Lower leg skin (tissue), 4 donors: ENCODE measurements at regions not wholly inside any gene's neighbourhood (a gene's known extent, or its start where the extent isn't known, plus 50 kb on each side); places are given as distances from the start of the nearest gene placed in this dataset.
"Not testable (repeated sequence)": the region's sequence is repeated elsewhere in the genome, so short reads cannot be mapped to it uniquely, and the experiment has no call there.

Experiments
- DNase-seq, 2 donors: peaks; one replicate each; pipeline ENCODE4 v3.0.0-alpha.2; 2019; ENCODE audit warnings: low spot score in 2 of 2
- H3K4me3 ChIP-seq: fragments of 200-600 bp; sonication (generic); 2 replicates; pipeline ENCODE4 v1.5.1; 2017; ENCODE audit warnings: mild to moderate bottlenecking, low read depth; ENCODE audit not compliant: poor library complexity, severe bottlenecking
- POLR2A ChIP-seq, 2 donors: fragments of 450-650 bp; IDR thresholded peaks; one replicate each; pipeline ENCODE4 v1.6.1; 2016 to 2017; ENCODE audit warnings: antibody characterized with exemption in 2 of 2, mild to moderate bottlenecking in 1 of 2, moderate library complexity in 1 of 2
- WGBS, 2 donors: methylation state at CpG; one replicate each; pipeline ENCODE4 v1.1.5; 2018; 5-methylcytosine and 5-hydroxymethylcytosine counted together
- intact Hi-C: fragments of 100-400 bp; cut with DNase I; formaldehyde crosslinking; loops from one replicate; pipeline ENCODE4 v1.15.0; 2023; ENCODE audit warnings: low total_unique reads
- TF ChIP-seq, protein P1 (sequence below), 3 donors: fragments of 450-650 bp; IDR thresholded peaks; one replicate each; pipeline ENCODE4 v1.5.1; 2016; ENCODE audit warnings: antibody characterized with exemption in 3 of 3, mild to moderate bottlenecking in 3 of 3, moderate library complexity in 2 of 3

DNA sequence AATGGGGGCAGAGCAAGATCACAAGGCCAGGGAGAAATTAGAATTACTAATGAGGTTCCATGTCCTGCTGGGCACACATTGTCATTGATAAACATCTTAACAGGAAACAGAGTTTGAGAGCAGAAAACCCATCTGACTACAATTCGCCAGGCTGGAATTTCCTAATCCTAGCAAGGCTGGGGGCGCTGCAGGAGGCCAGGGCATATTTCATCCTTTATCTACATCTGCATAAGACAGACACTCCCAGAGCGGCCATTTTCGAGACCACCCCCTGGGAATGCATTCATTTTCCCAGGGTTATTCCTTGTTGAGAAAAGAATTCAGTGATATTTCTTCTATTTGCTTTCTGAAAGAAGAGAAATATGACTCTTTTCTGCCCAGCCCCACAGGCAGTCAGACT is 152.7 kb downstream of the SUCLG1 start:
- no peak overlapping the region for H3K4me3 ChIP-seq
- WGBS, 2 donors, result 84 to 86% methylated on average over 4 of the region's 4 CpGs
- DNase-seq, result no peak
- no peak for TF ChIP-seq POLR2A (IDR thresholded peaks at IDR 0.05)
- TF ChIP-seq, protein P1, sequence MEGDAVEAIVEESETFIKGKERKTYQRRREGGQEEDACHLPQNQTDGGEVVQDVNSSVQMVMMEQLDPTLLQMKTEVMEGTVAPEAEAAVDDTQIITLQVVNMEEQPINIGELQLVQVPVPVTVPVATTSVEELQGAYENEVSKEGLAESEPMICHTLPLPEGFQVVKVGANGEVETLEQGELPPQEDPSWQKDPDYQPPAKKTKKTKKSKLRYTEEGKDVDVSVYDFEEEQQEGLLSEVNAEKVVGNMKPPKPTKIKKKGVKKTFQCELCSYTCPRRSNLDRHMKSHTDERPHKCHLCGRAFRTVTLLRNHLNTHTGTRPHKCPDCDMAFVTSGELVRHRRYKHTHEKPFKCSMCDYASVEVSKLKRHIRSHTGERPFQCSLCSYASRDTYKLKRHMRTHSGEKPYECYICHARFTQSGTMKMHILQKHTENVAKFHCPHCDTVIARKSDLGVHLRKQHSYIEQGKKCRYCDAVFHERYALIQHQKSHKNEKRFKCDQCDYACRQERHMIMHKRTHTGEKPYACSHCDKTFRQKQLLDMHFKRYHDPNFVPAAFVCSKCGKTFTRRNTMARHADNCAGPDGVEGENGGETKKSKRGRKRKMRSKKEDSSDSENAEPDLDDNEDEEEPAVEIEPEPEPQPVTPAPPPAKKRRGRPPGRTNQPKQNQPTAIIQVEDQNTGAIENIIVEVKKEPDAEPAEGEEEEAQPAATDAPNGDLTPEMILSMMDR (IDR thresholded peaks at IDR 0.05), result no peak
- intact Hi-C loops, result no loop called here

DNA sequence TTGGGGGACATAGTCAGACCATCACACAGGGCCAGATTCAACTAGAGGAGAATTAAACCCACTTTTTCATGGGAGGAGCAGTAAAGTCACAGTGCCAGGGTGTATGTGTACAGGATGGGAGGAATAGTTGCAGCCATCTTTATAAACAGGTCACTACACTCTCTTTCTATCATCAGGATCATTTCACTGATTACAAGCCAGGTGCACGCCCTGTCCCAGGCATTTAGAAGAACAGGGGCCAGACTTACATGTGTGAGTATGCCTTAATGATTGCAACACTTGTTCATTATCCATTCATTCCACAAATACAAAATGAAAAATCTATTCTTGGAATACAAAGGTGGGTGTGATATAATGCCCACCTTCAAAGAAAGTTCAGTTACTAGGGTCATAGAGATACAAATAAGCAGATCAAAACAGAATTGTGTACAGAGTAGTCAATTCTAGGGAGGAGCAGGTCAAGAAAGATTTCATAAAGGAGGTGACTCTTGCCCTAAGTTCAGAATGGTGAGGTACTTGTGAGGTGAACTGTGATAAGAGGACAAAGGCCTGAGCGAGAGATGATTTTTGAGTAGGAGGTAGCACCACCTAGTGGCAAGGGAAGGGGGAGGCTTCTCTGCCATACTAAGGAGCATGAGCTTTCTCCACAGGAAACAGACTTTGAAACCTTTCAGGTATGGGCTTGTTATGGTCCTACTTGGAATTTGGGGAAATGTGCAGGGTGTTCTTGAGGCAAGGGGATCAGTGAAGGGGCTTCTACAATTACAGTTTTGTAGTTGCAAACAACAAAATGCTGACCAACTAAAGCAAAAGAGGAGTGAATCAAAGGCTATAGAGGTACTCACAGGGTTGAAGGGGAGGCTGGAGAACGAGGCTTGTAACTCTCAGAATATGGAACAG is 156.3 kb downstream of the SUCLG1 start:
- WGBS, 2 donors, result 28 to 43% methylated on average over 3 of the region's 3 CpGs
- intact Hi-C loops, result no loop called here
- no peak overlapping the region for H3K4me3 ChIP-seq
- TF ChIP-seq, protein P1 (IDR thresholded peaks at IDR 0.05), result no peak
- TF ChIP-seq POLR2A (IDR thresholded peaks at IDR 0.05), result no peak
- no peak for DNase-seq

DNA sequence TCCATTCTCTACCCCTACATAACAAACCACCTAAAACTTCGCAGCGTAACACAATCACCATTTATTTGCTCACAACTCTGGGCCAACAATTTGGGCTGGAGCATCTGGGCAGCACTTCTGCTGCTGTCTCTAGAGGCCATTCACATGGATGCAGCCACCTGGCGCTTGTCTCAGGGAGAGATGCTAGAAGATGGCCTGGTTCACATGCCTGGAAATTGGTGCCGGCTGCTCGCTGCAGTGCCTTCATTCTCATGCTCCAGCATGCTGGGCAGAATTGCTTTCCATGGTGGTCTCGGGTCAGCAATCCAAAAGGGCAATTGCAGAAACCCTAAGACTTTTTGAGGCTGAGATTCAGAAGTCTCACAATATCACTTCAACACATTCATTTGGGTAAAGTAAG is 157.4 kb downstream of the SUCLG1 start:
- TF ChIP-seq, protein P1 (IDR thresholded peaks at IDR 0.05), result no peak
- no peak for TF ChIP-seq POLR2A (IDR thresholded peaks at IDR 0.05)
- 89 to 95% methylated on average over 6 of the region's 6 CpGs for WGBS, 2 donors
- DNase-seq, result no peak
- no peak overlapping the region for H3K4me3 ChIP-seq
- intact Hi-C loops, result no loop called here

DNA sequence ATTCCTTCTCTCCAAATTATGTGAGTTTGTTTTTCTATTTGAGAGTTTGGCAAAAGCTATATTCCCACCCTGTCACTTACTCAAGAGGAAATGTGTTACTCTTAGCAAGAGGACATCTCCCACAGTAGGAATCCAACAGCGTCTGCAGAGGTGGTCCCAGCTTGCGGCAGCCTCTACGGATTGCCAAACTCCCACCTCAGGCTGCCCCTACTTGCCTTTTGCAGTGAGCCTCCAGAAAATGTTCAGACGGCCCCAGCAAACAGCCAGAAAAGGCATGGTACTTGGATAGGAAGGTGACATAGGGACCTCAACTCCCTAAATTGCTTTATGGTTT is 158.4 kb downstream of the SUCLG1 start:
- 87 to 94% methylated on average over 4 of the region's 4 CpGs for WGBS, 2 donors
- no peak for TF ChIP-seq POLR2A (IDR thresholded peaks at IDR 0.05)
- TF ChIP-seq, protein P1 (IDR thresholded peaks at IDR 0.05), result no peak

DNA sequence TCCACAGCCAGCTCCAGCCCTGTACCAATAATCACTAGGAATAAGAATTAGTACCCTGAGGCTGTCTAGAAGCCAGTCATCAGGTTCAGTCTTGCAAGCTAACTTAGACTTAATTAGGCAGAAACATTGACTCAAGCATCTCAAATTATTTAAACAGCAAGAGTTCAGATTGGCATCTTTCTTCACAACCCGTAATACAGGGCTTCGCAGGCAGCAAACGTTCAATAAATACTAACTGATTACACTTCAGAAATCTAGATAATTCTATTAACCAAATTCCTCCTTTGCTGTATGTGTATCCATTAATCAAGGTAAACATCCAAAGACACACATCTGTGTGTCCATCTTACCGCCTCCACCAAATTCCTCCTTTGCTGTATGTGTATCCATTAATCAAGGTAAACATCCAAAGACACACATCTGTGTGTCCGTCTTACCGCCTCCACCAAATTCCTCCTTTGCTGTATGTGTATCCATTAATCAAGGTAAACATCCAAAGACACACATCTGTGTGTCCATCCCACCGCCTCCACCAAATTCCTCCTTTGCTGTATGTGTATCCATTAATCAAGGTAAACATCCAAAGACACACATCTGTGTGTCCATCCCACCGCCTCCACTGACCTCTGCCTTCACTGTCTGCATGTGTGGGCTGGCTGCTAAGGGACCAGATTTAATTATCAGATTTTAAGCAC is 158.9 kb downstream of the SUCLG1 start:
- H3K4me3 ChIP-seq, DNase-seq, intact Hi-C loops: not testable (repeated sequence)
- 58 to 60% methylated on average over 8 of the region's 8 CpGs for WGBS, 2 donors

More for the DNA sequence above, 158.4 kb downstream of the SUCLG1 start:
- H3K4me3 ChIP-seq, result no peak overlapping the region
- no peak for DNase-seq
- intact Hi-C loops, result no loop called here

DNA sequence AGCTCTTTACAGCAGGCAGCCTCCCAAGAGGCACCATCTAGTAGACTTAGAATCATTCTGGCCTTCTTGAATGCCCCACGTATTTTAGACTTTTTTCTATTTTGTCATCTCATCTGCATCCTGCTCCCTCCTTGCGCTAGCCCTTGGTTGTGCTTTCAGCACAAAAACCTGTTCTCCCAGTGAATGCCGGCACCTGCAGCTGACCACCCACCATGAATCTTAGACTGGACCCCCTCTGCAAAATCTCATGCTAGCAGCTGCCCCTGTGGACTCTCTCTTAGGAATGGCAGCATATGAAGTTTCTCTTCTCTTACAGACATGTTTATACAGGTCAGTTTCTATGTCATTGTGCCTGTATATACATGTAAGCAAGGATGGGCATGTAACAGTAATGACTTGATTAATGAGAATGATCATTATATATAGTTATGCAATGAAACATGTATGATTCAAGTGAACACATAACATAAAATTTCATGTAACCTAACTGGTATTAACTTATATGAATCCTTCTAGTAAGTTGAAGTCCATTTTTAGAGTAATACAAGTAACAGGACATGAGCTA is 159.8 kb downstream of the SUCLG1 start:
- no peak for DNase-seq
- TF ChIP-seq, protein P1 (IDR thresholded peaks at IDR 0.05), result no peak
- TF ChIP-seq POLR2A (IDR thresholded peaks at IDR 0.05), result no peak
- intact Hi-C loops, result no loop called here
- WGBS, 2 donors, result 44 to 59% methylated on average over 3 of the region's 3 CpGs
- no peak overlapping the region for H3K4me3 ChIP-seq
